Right lobe of liver (tissue), 6 donors: ENCODE measurements at regions not wholly inside any gene's neighbourhood (a gene's known extent, or its start where the extent isn't known, plus 50 kb on each side); places are given as distances from the start of the nearest gene placed in this dataset.

ENCODE experiments used
- ATAC-seq, 4 donors: fragments of 200-7000 bp; cut with Tn5 transposase; one replicate each; pipeline ENCODE4 v1.9.1; 2020; ENCODE audit warnings: mild to moderate bottlenecking in 4 of 4, moderate library complexity in 4 of 4
- DNase-seq, 3 donors: peaks; one replicate each; pipeline ENCODE4 v3.0.0-alpha.2; 2020
- H3K27ac ChIP-seq, 3 donors: fragments of 200-600 bp; one replicate each; pipeline ENCODE4 v1.8.0; 2022
- H3K27me3 ChIP-seq, 2 donors: fragments of 200-600 bp; one replicate each; pipeline ENCODE4 v1.8.0; 2022
- H3K36me3 ChIP-seq, 4 donors: fragments of 200-600 bp; sonication (generic) in 1 of 4; one replicate each; pipeline versions ENCODE4 v1.5.1 to v1.8.0; 2017 to 2022; ENCODE audit warnings: control low read depth in 1 of 4
- H3K4me1 ChIP-seq, 4 donors: fragments of 200-600 bp; sonication (generic) in 1 of 4; one replicate each; pipeline versions ENCODE4 v1.5.1 to v1.8.0; 2017 to 2022; ENCODE audit warnings: control low read depth in 1 of 4
- H3K4me3 ChIP-seq, 3 donors: fragments of 200-600 bp; one replicate each; pipeline ENCODE4 v1.8.0; 2022
- H3K9me3 ChIP-seq, 4 donors: fragments of 200-600 bp; sonication (generic) in 1 of 4; one replicate each; pipeline versions ENCODE4 v1.5.1 to v1.8.0; 2017 to 2022; ENCODE audit warnings: control low read depth in 1 of 4
- POLR2A ChIP-seq: fragments of 450-650 bp; IDR thresholded peaks from one replicate; pipeline ENCODE4 v1.6.1; 2017; ENCODE audit warnings: antibody characterized with exemption, mild to moderate bottlenecking
- whole genome bisulfite sequencing: methylation state at CpG from one replicate; pipeline ENCODE4 v1.1.6; 2018; ENCODE audit warnings: low coverage, low lambda C conversion rate; ENCODE audit not compliant: insufficient coverage; ENCODE audit errors: missing lambda C conversion rate; 5-methylcytosine and 5-hydroxymethylcytosine counted together
- intact Hi-C, 2 donors: fragments of 100-400 bp; cut with DNase I; formaldehyde crosslinking; loops; one replicate each; pipeline versions ENCODE4 v1.11.2 to v1.14.1; 2022
- TF ChIP-seq, protein P1 (sequence below), 4 donors: fragments of 200-600 bp in 3 of 4; fragments of 450-650 bp in 1 of 4; IDR thresholded peaks; one replicate each; pipeline versions ENCODE4 v1.5.1 to v1.8.0; 2016 to 2022; ENCODE audit warnings: antibody characterized with exemption in 4 of 4, mild to moderate bottlenecking in 2 of 4
- donor health status: DM: no; HTN: yes; CAD: no.
- donor health status: DM: no; HTN: no; CAD: no.
- donor health status: DM: no; HTN: no; CAD: no.
- donor health status: DM: no; HTN: yes; CAD: no.
- donor health status: DM: no; HTN: yes; CAD: no.

DNA sequence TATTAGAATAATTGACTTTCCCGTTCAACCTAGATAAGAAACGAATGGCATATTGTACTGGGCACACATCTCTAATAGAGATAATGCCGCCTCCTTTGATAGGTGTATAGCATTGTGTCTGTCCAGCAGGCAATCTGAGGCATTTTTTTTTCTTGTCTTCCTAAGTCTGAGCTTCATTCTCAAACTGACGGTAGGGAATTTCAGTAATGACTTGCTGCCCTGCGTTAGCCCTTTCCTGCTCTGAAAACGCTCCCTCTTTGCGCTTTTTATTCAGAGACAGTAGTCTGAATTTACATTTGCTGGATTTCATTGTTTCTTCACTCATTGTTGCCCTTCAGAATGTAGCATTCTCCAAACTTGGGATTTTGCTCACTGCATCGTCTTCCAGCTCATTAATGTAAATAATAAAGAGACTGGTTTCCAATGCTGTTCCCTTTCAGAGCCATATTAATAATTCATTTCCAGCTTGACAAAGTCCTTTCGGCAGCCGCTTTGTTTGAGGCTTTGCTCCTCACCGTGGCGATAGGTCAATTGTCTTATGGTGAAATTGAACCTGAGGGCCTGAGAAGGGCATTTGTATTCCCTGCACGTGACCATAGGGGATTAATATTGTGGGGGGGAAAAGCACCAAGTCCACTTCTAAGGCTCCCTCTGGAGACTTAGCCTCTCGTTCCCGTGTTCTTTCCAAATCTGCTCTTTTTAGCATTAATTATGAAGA lies 412.1 kb downstream of the SMARCA1 start:
- no peak overlapping the region for H3K4me3 ChIP-seq
- 70% methylated on average over 13 of the region's 15 CpGs for WGBS
- no peak for DNase-seq
- no peaks in the 10 kb centered on the region for H3K9me3 ChIP-seq
- no peak for ATAC-seq
- intact Hi-C loops = no loop called here
- H3K36me3 ChIP-seq = no peaks in the 10 kb centered on the region
- H3K27me3 ChIP-seq = no peaks in the 10 kb centered on the region
- TF ChIP-seq, protein P1, sequence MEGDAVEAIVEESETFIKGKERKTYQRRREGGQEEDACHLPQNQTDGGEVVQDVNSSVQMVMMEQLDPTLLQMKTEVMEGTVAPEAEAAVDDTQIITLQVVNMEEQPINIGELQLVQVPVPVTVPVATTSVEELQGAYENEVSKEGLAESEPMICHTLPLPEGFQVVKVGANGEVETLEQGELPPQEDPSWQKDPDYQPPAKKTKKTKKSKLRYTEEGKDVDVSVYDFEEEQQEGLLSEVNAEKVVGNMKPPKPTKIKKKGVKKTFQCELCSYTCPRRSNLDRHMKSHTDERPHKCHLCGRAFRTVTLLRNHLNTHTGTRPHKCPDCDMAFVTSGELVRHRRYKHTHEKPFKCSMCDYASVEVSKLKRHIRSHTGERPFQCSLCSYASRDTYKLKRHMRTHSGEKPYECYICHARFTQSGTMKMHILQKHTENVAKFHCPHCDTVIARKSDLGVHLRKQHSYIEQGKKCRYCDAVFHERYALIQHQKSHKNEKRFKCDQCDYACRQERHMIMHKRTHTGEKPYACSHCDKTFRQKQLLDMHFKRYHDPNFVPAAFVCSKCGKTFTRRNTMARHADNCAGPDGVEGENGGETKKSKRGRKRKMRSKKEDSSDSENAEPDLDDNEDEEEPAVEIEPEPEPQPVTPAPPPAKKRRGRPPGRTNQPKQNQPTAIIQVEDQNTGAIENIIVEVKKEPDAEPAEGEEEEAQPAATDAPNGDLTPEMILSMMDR (IDR thresholded peaks at IDR 0.05) = no peak
- TF ChIP-seq POLR2A = no peak
- peaks cover 0 to 2% (median 0%) of the 10 kb centered on the region in 4 donors for H3K4me1 ChIP-seq
- no peak overlapping the region for H3K27ac ChIP-seq

DNA sequence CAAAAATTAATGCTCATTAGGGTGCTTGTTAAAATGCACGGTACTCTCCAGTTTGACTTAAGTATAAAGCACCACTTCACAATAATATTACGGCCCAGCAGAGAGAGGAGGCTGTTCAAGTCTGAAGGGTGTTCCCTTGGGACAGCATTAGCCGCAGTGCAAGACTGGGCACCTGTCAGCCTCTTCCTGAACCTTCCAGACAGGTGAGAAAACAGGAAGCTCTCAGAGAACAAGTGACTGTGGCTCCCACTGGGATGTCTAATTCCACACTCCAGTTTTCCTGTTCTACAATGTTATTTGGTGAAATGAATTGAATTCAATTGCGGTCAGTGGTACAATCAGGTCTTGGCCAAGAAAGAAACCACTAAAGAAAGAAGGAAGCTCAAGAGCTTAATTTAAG lies 414.4 kb downstream of the SMARCA1 start:
- H3K9me3 ChIP-seq = no peaks in the 10 kb centered on the region
- no peaks in the 10 kb centered on the region for H3K4me1 ChIP-seq
- no peak overlapping the region for H3K27ac ChIP-seq
- no peaks in the 10 kb centered on the region for H3K27me3 ChIP-seq
- intact Hi-C loops = no loop called here
- H3K4me3 ChIP-seq = no peak overlapping the region
- DNase-seq (no peak), ATAC-seq (no peak)
- WGBS = 76% methylated on average over 3 of the region's 4 CpGs
- no peak for TF ChIP-seq POLR2A
- TF ChIP-seq, protein P1 (IDR thresholded peaks at IDR 0.05) = no peak
- H3K36me3 ChIP-seq = no peaks in the 10 kb centered on the region

DNA sequence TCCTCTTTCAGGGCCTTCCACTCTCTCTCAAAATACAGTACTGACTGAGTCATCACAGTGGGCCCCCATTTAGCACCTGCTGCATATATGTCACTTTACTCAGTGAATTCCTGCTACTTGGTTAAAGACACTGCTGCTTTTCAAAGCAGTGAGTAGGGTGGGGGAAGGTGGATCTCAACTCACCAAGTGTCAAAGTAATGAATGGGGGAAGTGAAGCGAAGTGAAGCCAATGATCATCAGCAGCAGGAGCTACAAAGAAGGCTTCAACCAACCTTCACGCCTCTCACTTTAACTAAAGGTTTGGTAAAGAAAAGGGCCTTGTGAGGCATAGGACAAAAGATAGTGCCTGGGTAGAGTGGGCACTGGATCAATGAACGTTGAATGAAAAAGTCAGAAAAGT lies 424.1 kb downstream of the SMARCA1 start:
- intact Hi-C loops = no loop called here
- DNase-seq (no peak), ATAC-seq (no peak)
- Histone ChIP-seq H3K36me3 (no peaks in the 10 kb centered on the region), H3K27ac (no peak overlapping the region), H3K27me3 (no peaks in the 10 kb centered on the region), H3K9me3 (no peaks in the 10 kb centered on the region), H3K4me3 (no peak overlapping the region), H3K4me1 (no peaks in the 10 kb centered on the region)
- 57% methylated on average over 3 of the region's 3 CpGs for WGBS
- TF ChIP-seq POLR2A = no peak
- TF ChIP-seq, protein P1 (IDR thresholded peaks at IDR 0.05) = no peak

DNA sequence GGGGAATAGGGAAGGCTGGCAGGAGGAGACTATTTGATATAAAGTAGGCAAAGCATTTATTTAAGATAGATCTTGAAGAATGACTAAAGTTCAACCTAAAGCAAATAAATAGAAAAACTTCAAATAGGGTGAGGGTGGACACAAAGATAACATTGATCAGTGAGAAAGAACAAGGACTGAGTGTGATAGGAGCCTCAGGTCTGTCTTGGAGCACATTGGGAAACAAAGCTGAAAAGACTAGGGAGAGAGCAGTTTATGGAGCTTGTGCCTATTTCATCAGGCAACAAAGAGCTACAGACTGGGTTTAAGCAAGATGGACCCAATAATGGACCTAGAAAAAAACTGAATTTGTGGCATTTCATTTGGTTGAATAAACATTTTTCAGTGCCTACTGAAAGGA lies 425.6 kb downstream of the SMARCA1 start:
- intact Hi-C loops = no loop called here
- Histone ChIP-seq H3K27ac (no peak overlapping the region), H3K36me3 (no peaks in the 10 kb centered on the region), H3K27me3 (no peaks in the 10 kb centered on the region), H3K9me3 (no peaks in the 10 kb centered on the region), H3K4me3 (no peak overlapping the region), H3K4me1 (no peaks in the 10 kb centered on the region)
- DNase-seq (no peak), ATAC-seq (no peak)
- TF ChIP-seq, protein P1 (IDR thresholded peaks at IDR 0.05) = no peak
- TF ChIP-seq POLR2A = no peak

DNA sequence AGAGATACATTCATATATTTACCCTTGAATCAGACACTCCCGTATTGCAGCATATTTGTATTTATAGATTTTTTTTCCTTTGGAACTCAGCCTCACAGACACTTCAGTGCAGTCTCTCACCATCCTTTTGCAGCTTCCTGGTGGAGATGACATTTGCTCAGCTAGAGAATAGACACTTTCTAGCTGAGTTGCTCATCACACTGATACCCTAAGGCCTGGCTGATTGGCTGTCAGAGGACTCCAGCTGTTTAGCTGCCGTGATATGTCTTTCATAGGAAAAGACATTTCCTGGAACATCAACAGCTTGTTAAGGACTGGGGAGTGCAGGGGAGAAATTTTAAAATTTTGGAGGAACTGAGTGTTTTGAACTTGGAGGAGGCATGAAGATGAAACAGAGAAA lies 429.6 kb downstream of the SMARCA1 start:
- Histone ChIP-seq H3K9me3 (no peaks in the 10 kb centered on the region), H3K27ac (no peak overlapping the region), H3K36me3 (no peaks in the 10 kb centered on the region), H3K4me1 (no peaks in the 10 kb centered on the region), H3K4me3 (no peak overlapping the region), H3K27me3 (no peaks in the 10 kb centered on the region)
- TF ChIP-seq, protein P1 (IDR thresholded peaks at IDR 0.05) = no peak
- no peak for TF ChIP-seq POLR2A
- intact Hi-C loops = no loop called here
- ATAC-seq = no peak
- WGBS = 45% methylated on average over 2 of the region's 2 CpGs
- DNase-seq = no peak
